HepG2 (cell line): ENCODE measurements at regions not wholly inside any gene's neighbourhood (a gene's known extent, or its start where the extent isn't known, plus 50 kb on each side); places are given as distances from the start of the nearest gene placed in this dataset.

Experiments used
- CTCF ChIP-seq: sonication (generic); formaldehyde crosslinking; IDR thresholded peaks from 2 replicates; pipeline ENCODE4 v1.5.0; 2020; ENCODE audit warnings: mild to moderate bottlenecking, missing genetic modification reagents, moderate library complexity
- EP300 ChIP-seq, 3 experiments: sonication (generic) in 1 of 3; formaldehyde crosslinking in 1 of 3; IDR thresholded peaks; 2 replicates each; pipeline versions ENCODE4 v1.5.1 to v1.6.1; 2011 to 2020; ENCODE audit warnings: low read depth in 2 of 3, low read length in 2 of 3, borderline replicate concordance in 1 of 3, improper control_type of control experiment in 1 of 3, mild to moderate bottlenecking in 1 of 3, missing genetic modification reagents in 1 of 3, moderate library complexity in 1 of 3
- POLR2A ChIP-seq, 2 experiments: IDR thresholded peaks; 2 replicates each; pipeline ENCODE4 v1.6.1; 2011; ENCODE audit warnings: low read depth in 2 of 2, low read length in 2 of 2, mild to moderate bottlenecking in 1 of 2, moderate library complexity in 1 of 2; ENCODE audit not compliant: insufficient read depth in 1 of 2
- RBM39 ChIP-seq: fragments of 200-400 bp; formaldehyde crosslinking; IDR thresholded peaks from one replicate; pipeline ENCODE4 v1.6.1; 2018; ENCODE audit warnings: antibody characterized with exemption, mild to moderate bottlenecking, low read depth, low read length; ENCODE audit not compliant: poor library complexity, severe bottlenecking
- RNF2 ChIP-seq: fragments of 450-650 bp; conservative IDR thresholded peaks from 2 replicates; pipeline ENCODE4 v1.6.1; 2016; ENCODE audit warnings: low read depth
- TAF1 ChIP-seq: sonication (generic); formaldehyde crosslinking; IDR thresholded peaks from 2 replicates; pipeline ENCODE4 v1.4.0; 2020; ENCODE audit warnings: missing genetic modification reagents
- ZNF225 ChIP-seq: sonication (generic); formaldehyde crosslinking; IDR thresholded peaks from 2 replicates; pipeline ENCODE4 v1.4.0; 2020; ENCODE audit warnings: mild to moderate bottlenecking, missing genetic modification reagents
- TF ChIP-seq, protein P1 (sequence below): IDR thresholded peaks from 2 replicates; pipeline ENCODE4 v1.6.1; 2012; ENCODE audit warnings: inconsistent platforms

GRCh38 chr3:34374521-34374920 is 576.1 kb downstream of the PDCD6IP start:
- no peak for TF ChIP-seq TAF1 (CRISPR knock-in tag)
- no peak for TF ChIP-seq EP300 (IDR thresholded peaks at IDR 0.05; ENCODE audit: low read depth in 2 of 2, low read length in 2 of 2)
- TF ChIP-seq EP300 (CRISPR knock-in tag; IDR thresholded peaks at IDR 0.05; ENCODE audit: borderline replicate concordance): no peak
- no peak for TF ChIP-seq ZNF225 (CRISPR knock-in tag)
- TF ChIP-seq, protein P1, sequence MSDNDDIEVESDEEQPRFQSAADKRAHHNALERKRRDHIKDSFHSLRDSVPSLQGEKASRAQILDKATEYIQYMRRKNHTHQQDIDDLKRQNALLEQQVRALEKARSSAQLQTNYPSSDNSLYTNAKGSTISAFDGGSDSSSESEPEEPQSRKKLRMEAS: no peak
- no peak for TF ChIP-seq POLR2A (IDR thresholded peaks at IDR 0.05; ENCODE audit: insufficient read depth in 1 of 2, low read depth in 2 of 2, low read length in 2 of 2)
- TF ChIP-seq RBM39: no peak
- no peak for TF ChIP-seq CTCF (CRISPR knock-in tag)
- TF ChIP-seq RNF2: no peak
